NCI-H69 (cell line): ENCODE measurements at regions not wholly inside any gene's neighbourhood (a gene's known extent, or its start where the extent isn't known, plus 50 kb on each side); places are given as distances from the start of the nearest gene placed in this dataset.

Experiments
- DNase-seq: peaks from one replicate; lab custom pipeline; 2025; lab: John Stamatoyannopoulos, UW

DNA sequence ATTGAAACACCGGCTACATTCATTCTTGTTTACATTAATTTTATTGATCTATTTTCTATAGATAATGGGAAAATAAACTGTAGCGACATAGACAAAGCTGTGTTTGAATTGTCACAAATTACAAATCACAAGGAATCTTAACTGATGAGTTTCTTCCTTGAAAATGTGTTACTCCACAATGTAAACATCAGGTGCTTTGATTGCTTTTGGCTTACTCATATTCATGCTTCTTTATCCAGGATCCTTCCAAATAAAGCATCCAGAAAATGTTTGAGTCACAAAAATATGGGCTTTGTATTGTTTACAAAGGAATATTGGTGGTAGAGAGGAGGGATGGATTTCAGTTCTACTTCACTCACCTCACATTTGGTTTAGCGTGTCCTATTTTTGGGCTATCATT lies 64.0 kb downstream of the BMP2 start:
- DNase-seq: no peak

DNA sequence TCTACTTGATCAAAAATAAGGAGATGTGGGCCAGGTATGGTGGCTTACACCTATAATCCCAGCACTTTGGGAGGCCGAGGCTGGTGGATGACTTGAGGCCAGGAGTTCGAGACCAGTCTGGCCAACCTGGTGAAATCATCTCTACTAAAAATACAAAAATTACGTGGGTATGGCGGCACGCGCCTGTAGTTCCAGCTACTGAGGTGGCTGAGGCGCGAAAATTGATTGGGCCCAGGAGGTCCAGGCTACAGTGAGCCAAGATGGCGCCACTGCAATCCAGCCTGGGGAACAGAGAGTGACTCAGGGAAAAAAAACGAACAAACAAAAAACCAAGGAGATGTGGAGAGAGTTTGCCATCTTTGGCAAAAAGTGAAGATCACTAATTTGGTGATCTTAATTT lies 65.3 kb downstream of the BMP2 start:
- DNase-seq: no peak

DNA sequence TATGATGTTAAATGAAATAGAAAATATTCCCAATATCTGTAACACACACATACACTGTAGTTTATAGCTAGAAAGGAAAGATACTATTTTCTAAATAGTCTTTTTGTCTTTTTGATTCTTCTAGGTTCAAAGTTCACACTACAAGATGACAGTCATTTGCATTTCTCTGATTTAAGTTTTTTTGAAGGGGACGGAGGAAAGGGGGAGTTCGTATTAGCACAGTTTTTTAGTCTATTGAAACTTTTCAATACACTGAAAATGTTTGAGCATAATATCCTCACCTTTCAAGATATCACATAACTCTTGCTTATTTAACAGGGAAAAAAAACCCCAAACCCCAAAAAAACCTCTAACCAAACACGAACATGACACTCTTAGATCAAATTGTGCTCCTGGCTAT lies 68.1 kb downstream of the BMP2 start:
- no peak for DNase-seq

DNA sequence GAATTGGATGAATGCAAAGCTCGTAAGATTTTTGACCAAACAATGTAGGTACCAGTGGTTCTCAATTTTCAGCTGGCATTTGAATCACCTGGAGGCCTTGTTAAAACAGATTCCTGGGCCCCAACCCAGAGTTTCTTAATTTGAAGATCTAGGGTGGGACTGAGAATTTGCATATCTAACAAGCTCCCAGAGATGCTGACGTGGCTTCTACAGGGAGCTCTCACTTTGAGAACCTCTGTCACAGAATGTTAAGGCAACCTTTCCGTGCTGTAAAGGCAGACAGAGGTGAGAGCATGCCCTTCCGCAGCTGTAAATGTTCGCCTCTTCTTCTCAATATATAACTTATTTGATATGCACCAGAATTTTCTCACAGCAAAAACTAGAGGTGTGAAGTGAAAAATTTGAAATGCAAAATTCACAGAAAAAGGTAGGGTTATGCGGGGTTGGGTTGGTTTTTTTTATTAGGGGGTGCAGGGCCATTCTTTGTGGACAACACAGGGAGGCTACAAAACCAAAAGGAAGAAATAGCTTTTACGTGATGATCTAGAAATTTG lies 69.4 kb downstream of the BMP2 start:
- DNase-seq: no peak

DNA sequence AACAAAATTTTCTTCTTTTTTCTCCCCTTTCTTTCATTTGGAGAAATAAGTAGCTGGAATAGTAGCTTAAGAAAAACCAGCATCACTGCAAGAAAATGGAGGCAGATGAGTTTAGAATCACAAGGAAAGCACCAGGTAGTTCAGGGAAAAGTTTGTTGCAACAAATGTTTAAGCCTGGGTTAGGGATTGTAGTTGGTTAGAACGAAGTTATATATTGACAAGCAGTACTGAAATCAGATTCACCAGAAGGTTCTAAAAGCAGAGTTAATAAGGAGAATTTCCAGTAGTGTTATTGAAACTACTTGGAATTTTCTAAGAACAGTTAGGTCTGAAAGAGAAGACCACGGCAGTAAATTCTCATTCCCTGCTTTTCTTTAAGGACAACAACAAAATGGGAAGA lies 70.2 kb downstream of the BMP2 start:
- DNase-seq: no peak

DNA sequence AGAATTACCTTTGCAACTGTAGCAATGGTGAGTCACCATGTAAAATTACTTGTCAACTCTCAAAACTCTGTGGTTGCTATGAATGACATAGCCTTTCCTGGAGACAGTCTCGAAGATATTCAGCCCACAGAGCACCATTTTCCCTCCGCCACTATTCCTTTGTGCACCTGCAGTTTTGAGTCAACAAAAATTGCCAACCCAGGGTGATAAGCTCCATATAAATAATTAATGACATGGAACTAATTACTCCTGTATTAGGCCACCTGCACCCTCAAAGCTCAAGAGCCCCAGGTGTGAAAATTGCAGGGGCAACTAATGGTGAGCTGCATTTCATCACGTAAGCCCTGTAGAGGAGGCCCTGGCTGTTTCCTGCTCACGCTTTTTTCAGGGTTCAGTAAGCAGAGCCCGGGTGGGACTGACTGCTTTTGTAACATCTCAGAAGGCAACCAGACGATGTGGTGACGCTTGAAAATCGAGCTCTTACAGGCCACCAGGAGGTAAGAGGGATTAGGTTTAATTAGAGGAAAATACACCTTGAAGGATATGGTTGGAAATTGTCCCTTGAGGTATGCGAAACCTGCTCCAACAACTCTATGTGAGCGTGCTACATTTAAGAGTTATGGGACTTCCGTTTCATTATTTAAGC lies 70.8 kb downstream of the BMP2 start:
- DNase-seq: peak; percentile 86

DNA sequence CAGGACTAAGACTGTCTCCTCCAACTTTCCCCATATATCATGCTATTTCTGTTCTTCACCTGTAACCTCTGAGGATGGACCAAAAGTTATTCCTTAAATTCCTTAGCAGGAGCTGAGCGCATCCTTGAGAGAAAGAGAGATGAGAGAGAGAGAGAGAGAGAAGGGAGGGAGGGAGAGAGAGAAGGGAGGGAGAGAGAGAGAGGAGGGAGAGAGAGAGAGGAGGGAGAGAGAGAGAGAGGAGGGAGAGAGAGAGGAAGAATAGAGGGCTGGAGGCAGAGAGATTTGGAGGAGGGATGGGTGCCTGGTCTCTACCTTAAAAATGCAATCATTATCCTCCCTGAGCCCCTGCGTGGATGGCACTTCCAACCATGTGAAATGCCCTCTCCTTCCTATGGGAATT lies 73.6 kb downstream of the BMP2 start:
- DNase-seq: no peak

DNA sequence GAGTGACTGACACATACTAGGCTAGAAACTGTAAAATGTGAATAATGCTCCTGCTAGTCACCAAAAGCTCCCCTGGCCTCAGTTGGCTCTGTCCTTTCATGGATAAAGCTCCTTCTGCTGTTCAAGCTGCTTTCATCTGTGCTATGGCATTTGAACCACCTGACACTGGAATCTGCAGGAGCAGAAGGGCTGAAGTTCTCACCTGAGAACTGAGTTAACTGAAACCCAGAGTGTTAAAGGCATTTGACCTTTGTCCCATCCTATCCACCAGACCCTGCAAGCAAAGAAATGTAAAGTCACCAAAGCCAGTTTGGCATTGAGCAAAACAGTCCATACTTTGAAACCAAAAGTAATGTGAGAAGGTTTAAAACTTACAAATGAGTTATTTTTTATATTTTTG lies 77.7 kb downstream of the BMP2 start:
- no peak for DNase-seq

DNA sequence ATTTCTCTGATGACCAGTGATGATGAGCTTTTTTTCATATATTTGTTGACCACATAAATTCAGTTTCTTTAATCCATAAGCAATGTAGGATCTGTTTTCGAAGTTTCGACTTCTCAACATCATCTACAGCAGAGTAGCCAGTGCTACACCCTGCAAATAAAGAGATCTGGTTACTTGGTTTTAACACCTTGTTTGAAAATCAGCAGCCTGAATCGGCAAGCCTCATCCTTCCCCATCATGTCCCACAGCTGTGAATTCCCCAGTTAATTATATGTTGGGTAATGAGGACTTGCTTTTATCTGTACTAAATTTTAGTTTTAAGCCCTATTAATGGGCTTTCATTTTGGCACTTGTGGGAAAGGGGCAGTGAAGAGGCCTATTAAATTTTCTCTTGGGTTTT lies 80.6 kb downstream of the BMP2 start:
- peak; percentile 86 for DNase-seq

DNA sequence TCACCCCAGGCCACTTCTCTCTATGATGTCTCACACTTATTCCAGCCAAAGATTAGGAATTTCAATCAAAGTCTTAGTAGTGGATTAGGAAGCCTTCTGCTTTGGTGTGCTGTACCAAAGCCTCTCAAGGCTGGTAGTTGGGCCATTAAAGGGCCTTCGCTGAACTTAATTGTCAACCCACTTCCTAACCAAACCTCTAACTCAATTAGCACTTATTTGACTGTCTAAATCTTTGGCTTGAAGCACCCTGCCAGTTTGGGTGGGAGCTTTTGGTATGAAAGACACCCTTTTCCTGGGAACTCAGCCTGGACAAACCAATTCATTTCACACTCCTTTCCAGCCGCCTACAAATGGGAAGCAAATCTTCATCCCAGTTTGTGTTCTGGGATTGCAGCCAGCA lies 81.5 kb downstream of the BMP2 start:
- DNase-seq: no peak

DNA sequence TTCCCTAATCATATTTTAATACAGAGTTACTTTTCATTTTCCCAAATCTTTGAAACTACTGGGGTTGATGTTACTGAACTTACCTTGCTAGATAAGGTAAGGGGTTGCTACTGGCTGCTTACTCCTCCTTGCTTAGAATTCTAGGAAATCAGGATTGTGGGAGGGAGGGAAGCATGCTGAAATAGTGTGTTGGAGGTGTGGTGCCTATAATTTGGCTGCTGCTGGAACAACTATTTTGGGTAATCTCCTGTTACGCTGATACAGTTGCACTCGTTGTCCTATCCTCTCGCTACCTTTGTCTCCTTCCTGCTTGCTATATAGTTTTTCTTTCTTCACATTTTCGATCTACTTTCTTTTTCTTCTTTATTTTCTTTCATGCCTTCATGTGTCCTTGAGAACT lies 83.7 kb downstream of the BMP2 start:
- DNase-seq: no peak

DNA sequence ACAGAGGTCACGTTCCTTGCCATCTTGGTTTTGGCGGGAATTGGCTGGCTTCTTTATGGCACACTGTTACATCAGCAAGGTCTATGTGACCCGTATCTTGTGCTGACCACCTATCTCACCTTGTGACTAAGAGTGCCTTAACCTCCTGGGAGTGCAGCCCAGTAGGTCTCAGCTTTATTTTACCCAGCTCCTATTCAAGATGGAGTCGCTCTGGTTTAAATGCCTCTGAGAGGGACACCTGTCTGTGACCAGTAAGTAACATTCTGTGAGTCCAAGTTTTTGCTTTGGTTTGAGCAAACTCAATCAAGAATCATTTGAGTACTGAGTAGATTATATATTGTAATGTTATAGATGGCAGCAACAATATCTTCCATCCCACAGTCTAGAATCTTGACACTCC lies 85.0 kb downstream of the BMP2 start:
- DNase-seq: no peak

DNA sequence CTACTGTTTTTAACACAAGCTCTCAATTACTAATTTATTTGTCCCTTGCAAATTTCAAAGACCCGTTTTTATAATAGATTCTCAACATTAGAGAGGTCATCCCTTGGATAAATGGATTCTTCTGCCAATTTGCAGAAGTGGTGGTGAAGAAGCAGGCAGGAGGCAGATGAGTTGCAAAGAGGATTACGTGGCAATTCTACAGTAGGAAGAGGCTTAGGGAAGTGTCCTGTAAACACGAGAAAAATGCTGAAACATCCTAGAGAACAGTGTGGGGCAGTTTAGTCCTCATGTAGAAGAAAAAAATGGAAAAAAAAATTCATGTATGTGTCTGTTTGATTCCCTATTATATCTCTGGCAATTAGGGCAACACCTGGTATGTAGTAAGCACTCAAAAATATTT lies 87.6 kb downstream of the BMP2 start:
- DNase-seq: no peak

DNA sequence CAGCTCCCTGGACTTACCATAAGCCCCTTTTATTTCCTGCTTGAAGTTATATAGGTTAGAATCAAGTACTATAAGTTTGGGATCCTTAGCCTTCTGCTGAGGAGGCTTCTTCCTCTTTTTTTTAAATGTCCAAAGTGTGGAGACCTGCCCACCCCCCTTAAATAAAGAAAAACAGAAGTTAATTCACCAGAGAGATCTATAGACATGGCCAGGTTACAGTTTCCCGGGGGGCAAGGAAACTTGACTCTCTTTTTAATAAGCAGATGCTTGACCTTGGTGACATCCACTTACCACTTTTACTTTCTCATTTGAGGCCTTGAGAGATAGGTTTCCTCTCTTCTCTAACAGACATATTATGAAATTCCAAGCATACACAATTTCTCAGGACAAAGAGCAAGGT lies 88.3 kb downstream of the BMP2 start:
- DNase-seq: peak; percentile 45

DNA sequence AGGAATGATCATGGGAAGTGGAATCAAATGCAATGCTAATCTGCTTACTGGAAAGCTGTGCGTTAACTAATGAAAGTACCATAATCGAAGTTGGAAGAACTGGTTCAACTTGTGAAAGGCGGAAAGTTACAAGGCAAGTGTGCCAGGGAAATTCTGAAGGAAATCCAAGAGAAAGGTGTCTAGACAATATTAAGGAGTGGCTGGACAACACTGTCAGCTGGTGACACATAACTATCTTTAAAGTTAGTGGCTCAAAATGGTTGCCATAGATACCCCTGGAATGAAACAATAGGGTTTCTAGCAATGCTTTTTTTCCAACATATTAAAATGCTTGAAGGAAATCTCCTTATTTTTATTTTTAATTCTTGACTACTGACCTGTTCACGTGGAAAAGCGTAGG lies 90.4 kb downstream of the BMP2 start:
- DNase-seq: no peak

DNA sequence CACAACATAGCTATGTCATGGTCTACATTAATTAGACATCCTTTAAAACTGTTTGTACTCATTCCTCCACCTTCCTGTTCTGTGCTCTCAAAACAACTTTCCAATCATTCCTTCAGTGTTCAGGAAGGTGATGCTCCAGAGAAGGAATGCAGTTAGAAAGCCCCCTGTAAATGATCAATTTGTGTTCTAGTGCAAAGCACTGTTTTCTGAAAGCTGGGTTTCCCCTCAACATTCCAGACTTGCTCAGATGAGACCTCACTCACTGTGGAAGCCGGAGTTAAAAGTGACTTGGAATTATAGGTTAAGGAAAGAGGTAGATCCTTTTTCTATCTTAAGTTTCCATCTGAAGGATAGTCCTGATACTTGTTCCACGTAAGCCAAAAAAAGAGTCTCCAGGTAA lies 95.9 kb downstream of the BMP2 start:
- no peak for DNase-seq

DNA sequence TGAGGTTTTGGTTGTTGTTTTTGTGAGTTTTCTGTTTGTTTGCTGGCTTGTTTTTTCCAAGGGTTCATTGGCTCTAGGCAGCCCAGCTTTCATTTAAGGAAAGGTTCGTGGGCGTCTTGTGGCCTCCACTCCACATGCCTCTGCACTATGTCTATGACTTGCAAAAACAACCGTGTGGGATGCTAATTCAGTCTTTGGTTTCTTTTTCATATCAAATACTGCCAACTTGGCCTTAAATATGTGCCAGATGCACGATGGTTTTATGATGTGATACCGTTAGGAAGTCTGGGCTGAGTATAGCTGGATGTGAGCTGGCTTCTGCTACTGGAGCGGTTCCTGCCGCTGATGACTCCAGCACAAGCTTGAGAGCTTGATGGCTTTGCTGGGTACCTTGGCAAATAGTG lies 96.3 kb downstream of the BMP2 start:
- DNase-seq: peak; percentile 39

DNA sequence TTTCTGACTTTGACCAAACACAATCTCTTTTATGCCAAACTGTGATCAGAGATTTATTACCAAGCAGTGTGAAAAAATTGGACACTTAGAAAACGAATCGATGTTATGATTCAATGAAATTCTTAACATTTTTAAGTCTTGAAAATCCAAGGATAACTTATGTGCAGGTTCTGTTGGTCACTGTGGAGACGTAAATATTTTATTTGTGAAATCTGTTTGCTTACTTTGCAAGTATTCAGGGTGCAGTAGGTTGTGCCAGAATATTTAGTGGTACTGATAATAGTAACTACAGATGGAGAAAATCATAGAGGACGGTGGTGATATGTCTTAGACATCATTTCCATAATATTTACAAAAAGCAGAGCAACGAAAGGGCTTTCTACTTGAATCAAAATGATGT lies 97.3 kb downstream of the BMP2 start:
- DNase-seq: no peak

DNA sequence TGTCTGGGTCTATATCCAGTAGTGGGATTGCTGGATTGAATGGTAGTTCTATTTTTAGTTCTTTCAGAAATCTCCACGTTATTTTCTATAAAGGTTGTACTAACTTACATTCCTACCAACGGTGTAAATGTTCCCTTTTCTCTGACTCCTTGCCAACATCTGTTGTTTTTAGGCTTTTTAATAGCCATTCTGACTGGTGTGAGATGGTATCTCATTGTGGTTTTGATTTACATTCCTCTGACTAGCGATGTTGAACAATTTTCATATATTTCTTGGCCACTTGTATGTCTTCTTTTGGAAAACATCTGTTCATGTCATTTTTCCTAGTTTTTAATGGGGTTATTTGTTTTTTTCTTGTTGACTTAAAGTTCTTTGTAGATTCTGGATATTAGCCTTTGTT lies 99.3 kb downstream of the BMP2 start:
- DNase-seq: peak; percentile 56

DNA sequence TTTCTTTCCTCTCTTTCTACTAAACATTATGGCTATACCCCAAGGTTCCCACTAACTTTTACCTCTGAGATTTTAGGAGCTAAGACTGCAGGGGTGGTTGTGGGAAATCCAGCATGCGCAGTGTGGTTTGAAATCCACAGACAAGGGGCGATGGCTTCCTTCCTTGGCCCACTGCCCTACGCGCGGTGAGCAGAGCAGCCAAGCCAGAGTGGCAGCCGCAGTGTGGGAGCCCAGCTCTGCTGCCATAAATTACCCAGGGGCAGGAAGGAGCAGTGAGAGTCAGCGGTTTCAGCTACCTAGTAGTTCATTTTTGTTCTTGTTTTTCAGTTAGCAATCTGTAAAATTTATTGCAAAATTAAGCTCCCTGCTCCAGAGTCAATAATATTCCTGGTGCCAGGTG lies 101.4 kb downstream of the BMP2 start:
- no peak for DNase-seq

DNA sequence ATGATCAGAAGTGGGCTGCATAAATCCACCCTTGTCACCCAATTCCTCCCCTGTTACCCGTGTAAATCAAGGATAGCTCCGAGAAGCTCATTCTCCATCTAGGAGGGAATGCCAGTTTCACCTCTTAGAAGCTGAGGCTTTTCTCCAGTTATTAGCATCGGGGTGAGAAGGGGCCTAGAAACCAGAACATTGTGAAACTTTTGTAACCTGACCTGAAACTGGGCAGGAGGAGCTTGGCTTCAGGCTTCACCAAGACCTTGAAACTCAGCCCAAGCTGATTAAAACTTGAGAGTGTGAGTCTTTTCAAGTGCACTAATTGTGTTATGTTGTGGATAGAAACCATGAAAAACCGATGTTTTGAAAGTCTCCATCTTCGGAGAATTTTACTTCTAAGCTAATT lies 103.1 kb downstream of the BMP2 start:
- no peak for DNase-seq

DNA sequence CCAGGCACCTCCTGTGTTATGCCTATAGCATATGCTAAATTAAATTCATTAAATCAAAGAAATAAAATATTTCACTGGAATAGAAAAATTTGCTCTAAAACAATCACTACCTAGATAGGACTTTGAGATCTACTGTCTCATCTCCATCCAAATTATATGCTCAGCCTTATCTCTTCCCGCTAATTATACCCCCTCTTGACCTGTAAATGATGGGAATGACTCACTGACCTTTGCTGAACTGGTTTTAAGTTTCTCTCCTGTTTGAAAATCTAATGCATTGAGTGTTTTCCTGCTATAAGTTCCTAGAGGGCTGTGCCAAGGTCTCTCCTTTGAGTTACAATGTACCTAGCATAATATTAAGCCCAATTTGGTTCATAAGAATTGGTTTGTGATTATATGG lies 110.1 kb downstream of the BMP2 start:
- DNase-seq: no peak

DNA sequence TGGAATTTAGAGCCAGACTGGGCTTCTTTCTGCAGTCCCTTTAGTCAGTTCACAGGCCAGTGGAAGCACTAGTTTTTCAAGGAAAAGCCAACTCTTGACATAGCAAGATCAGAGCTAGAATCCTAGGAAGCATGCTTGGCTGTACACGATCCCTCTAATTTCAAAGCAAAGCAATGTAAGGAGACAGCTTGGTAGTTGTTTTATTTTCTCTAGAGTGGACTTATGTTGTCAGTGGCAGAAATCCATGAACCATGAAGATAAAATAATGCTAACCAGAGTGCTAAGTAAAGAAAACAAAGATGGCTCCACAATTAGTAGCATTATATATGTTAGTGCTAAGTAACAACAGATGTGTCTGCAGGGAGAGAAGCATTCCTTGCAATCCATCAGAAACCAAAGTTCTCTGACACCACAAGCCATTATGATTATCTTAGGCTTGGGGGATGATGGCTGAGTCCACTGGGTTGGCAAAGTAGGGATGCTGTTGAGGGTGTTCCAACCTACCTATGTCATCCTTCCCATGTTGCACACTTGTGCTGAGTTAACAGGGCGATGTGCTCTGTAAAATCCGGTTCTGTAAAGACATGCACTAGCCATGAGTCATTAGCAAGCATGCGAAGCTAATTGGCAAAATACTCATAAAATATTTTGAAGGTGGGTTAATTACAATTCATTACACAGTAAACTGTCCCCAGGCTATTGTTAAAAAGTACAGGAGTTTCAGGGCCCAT lies 115.2 kb downstream of the BMP2 start:
- peak; percentile 80 for DNase-seq

DNA sequence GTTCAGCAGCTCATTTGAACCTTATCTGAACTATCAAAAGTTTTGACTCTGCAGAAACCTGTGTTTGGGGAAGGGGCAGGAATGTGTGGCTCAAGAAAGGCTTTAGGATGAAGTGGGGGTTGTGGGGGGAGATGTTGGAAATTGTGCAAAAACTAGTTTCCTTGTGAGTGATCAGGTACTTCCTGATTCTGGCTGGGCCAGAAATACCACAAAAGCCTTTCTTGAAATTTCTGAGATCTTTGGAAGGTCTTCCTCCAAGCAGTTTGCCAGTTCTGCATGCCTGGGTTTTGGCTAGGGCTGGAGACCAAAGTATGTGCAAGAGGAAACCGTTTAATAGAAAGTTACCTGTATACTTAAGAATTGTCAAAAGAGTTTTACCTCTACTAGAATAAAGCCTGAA lies 116.6 kb downstream of the BMP2 start:
- DNase-seq: no peak
